Right hindlimb (tissue), 1 donor: ENCODE measurements at regions not wholly inside any gene's neighbourhood (a gene's known extent, or its start where the extent isn't known, plus 50 kb on each side); places are given as distances from the start of the nearest gene placed in this dataset.

Experiments
- DNase-seq: peaks from one replicate; pipeline ENCODE4 v3.0.0-alpha.2; 2018

GRCh38 chr13:72208112-72208645 is 341.2 kb upstream of the DACH1 start:
- DNase-seq, result no peak

- no peak for DNase-seq
Observed at GRCh38 chr13:72205773-72206172, 338.8 kb upstream of the DACH1 start.

DNA sequence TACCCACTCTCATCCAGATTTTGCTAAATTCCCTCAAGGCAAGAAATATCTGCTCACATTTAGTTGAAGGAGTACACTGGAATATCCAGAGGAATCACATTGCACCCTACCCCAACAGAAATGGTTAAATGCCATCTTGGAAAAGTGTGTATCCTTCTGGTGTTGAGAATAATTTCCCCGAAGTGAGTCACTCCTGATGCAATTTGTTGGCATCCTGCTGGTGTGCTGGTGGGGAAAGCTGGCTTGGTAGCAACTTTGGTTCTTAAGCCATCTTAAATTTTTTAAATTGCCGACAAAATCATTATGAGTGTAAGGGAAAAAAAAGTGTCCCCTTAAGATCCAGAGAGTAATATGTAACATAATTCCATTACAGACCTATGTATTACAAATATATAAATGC is 337.3 kb upstream of the DACH1 start:
- no peak for DNase-seq

GRCh38 chr13:72201726-72202125 is 334.7 kb upstream of the DACH1 start:
- no peak for DNase-seq

DNA sequence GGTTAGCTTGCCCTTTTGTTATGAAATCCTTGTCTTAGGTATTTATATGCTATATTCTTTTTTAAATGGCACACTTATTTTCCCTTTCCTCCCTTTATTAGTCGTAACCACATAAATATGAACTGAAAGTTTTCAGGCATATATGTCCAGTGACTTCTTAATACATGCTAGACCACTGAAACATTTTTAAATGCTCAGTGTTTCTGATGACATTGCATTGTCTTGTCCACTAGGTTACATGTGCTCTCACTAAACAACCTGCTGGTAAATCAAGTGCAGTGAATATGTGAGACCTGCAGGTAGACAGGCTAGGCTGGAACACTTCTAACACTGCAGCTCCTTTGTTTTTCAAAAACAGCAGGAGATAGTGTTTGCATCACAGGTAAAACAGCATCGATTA is 332.6 kb upstream of the DACH1 start:
- no peak for DNase-seq

DNA sequence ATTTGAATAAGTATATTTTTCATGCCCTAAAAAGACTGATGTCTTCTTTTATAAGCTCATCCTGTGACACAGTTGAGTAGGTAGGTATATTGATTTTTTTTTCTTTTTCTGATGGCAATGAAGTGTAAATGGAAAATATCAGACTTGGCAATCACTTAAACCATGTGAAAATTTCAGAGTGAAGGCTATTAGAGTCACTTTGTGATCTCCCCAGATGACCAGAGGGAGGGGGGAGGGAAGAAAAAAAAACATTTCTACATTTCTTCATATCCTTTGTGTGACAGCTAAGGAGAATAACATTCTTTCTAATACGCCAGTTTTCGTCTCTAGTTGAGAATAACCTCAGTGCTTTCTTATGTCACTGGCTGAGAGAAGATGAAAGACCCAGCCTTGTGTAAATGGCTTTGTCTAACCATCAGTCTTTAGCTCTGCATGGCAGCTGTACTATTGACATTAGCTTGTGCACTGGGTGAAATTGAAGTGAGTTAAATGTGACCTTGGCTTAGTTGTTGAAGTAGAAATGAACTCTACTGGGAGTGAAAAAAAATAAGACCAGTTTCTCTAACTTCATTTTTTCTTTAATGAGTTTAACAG is 332.1 kb upstream of the DACH1 start:
- no peak for DNase-seq

DNA sequence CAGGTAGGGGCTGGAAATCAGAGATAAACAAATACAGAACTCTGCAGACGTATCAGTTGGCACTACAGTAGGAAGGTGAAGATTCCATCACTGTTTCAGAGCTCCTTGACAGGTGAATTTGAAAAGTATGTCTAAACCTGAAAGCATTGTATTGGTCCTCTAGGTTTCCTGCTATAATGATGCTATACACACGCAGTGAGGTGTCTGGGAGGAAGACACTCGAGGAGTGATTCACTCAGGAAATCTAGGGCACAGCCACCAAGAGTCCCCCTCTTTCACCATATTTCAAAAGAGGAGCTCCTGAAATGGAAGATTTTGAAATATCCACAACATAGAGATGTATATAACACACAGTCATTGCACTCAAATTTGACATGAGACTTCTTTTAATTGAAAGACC is 331.0 kb upstream of the DACH1 start:
- no peak for DNase-seq

DNA sequence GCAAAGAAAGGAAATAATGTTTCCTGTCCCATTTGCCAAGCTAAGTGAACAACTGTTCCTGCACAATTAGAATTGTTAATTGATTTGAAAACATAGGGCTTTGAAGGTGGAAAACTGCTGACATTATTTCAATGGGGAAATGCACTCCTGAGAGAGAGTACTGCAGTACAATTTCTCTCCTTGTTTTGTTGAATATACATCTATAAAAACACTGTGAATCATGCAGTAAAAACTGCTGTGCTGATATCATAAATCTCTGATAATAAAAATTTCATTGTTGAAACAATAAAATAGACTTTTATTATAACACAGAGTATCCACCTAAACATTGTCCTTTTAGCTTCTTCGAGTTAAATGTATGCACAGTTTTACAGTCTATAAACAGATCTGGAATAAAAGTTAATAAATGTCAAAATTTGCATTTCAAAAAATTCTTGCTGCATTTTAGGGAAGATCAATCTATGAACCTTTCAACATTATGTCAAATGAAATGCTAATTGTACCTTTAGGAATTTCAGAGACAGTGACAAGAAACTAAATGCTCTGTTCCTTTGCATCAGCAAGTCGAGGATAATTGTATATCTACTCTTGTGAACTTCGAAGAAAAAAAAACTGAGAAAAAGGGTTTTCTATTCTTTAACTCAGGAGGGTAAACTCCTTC is 328.2 kb upstream of the DACH1 start:
- no peak for DNase-seq

DNA sequence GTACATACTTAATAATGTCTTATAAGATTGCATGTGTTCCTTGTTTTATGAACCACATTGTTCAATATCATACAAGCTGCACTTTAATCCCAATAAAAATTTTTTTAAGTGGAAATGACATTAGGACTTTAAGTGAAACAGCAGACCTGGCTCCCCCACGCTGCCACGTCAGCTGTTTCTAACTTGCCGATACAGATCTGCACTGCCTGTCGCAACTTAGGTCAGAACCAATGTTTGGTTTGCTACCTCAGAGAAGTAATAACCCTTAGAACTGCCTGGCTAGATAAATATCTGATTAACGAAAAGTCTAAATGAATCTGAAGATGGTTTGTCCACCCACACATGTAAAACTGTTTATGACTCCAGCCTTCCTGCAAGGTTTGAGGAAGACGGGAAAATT is 327.5 kb upstream of the DACH1 start:
- peak; percentile 23 for DNase-seq

DNA sequence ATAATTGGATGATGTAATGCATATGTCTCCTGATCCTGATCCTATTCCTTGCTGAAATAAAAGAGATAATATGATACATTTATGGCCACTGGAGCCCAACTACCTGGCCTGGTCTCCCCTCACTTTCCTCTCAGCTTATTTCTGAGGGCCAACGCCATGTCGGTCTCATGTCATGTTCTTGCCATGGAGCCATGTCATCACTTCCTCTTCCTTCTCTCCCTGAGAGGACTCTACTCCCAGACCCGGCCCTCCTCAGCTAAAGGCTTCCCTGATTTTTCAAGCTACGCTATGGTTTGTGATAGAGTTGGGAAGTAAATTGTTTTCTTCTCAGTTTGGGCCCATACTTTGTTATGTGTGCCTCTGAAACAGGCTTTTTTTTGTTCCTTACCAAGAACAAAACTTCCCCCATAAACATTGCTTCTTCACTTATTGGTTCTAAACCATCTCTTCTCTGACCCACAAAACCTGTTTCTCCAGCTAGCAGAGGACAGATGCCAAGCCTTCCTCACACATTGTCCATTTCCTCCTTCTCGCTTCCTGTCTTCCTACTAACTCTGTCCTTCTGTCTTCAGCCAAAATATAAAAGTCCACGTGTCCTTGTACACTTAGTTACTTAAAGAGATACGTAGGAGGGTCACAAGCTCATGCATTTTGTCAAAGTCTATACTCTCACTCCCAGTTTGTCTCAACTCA is 319.9 kb upstream of the DACH1 start:
- no peak for DNase-seq

- DNase-seq, result no peak
Observed at GRCh38 chr13:72185776-72186175, 318.8 kb upstream of the DACH1 start.

DNA sequence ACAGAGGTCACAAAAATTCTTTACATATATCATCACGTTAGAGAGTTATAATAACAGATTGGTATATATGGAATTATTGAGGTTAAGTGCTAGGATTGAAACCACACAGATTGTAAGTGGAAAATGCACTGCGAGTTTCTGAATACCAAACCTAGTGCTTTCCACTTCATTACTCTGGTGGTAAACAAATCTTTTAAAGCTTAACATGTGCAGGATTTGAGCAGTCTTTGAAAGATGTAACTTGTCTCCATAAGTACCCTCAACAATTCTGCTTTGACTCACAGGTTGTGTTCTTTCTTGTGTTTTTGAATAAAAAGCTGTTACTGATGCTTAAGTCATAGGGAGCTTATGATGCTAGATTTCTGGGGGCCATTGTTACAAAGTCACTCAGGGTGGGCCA is 314.7 kb upstream of the DACH1 start:
- no peak for DNase-seq

DNA sequence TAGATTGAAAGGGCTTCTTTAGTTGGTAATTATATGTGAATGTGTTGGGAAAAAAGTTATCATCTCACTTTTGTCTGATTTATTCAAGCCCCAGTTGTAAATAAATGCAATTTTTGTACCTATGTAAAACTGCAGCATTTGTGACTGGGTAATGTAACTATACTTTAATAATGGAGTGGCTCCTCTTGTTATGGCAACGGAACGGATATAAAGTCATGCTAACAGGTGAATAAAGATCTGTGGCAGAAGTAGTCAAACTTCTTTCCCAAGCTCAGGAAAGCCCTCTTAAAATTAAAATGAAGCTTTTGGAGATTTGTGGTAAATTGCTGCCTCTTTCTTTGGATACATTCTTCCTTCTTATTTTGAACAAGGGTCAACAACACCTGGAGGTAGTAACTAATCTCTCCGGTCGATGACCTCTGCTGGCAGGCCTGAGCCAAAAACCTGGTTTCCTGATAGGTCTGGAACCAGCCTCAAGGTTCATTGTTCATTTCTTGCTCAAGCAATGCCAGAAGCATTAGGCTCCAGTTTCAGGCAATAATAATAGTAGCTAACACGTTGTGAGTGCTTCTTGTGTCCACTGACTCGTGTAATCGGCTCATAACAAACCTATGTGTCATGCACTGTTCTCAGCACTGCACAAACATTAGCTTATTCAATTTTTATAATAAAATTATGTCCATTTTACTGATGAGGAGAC is 313.4 kb upstream of the DACH1 start:
- no peak for DNase-seq

GRCh38 chr13:72174549-72174948 is 307.5 kb upstream of the DACH1 start:
- no peak for DNase-seq

- DNase-seq, result no peak
Observed at GRCh38 chr13:72170571-72170970, 303.6 kb upstream of the DACH1 start.

DNA sequence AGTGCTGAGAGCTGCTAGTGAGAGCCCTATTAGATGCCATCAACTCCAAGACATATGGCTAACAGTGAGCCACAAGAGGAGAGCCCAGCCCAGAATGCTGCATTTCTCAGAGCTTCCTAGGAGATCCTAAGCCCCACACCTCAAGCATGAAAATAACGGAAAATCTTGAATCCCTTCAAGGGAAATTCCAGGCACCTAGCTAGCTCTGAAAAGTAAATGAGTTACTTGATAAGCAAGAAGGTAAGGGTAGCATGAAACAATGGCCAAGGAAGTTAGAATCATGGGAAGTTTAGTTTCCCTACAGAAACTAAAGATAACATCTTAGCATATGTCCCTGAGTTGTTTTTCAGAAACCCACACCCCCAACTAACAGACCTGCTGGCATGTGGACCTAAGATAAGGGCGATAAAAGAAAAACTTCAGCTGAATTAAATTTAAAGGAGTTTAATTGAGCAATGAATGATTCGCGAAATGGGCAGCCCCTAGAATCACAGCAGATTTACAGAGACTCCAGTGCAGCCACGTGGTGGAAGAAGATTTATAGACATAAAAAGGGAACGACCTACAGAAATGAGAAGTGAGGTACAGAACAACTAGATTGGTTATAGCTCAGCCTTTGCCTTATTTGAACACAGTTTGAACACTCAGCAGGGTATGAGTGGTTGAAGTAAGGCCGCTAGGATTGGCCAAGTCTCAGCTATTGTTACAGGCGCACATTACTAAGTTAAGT is 301.3 kb upstream of the DACH1 start:
- DNase-seq, result no peak

GRCh38 chr13:72166102-72166650 is 299.2 kb upstream of the DACH1 start:
- no peak for DNase-seq

DNA sequence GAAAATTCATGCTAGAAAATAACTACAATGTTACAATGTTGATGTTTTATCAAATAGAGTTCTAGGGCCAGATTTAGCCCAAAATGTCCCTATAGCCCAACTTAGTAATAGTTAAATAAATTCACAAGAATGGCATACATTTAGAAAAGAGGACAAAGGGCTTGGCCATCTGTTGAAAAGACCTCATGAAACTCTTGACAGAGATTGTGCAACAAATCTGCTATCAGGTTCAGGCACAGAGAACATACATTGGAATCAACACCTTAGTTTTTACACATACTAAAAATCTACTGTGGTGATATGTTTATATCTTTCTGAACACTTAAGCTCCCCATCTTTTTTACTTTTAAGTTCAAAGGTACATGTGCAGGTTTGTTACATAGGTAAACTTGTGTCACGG is 298.3 kb upstream of the DACH1 start:
- DNase-seq, result no peak

GRCh38 chr13:72164811-72165210 is 297.8 kb upstream of the DACH1 start:
- DNase-seq, result no peak

DNA sequence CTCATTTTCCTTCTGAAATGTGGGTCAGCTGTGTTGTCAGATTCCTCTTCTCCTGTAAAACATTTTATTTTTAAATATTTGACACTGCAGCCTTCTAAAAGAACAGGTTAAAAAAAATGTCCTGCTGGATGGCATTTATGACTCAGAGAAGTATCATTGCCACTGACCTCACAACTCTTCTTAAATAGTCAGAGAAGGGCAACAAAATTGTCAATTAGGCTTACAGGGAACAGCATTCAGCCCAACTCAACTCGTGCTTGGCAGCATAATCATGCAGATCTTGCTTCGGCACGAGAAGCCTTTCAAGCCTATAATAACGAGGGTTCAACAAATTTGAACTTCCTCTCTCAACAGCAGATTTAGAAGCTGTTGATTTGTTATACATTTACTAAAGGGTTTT is 296.7 kb upstream of the DACH1 start:
- no peak for DNase-seq

- DNase-seq, result no peak
Observed at GRCh38 chr13:72160977-72161376, 294.0 kb upstream of the DACH1 start.

- no peak for DNase-seq
Observed at GRCh38 chr13:72156760-72157159, 289.8 kb upstream of the DACH1 start.

GRCh38 chr13:72153272-72153671 is 286.3 kb upstream of the DACH1 start:
- DNase-seq, result no peak
